ENCODE measurements at regions not wholly inside any gene's neighbourhood (a gene's known extent, or its start where the extent isn't known, plus 50 kb on each side); places are given as distances from the start of the nearest gene placed in this dataset.
A peak's percentile ranks its signal among the peaks of the same experiment; 100 is the strongest.

GRCh38 chr20:4604580-4604979, 81.7 kb upstream of the PRNP start:
- peak in 1 of 2 donors; percentile 20 for DNase-seq (ENCODE audit: low read depth in 2 of 2)
- H3K4me2 ChIP-seq (ENCODE audit: extremely low read depth, insufficient read depth, low read length), result no peak overlapping the region

GRCh38 chr20:4603724-4604123, 82.5 kb upstream of the PRNP start:
- Histone ChIP-seq H3K9ac (ENCODE audit: insufficient read depth, low read length) (no peak overlapping the region), H3K79me2 (ENCODE audit: control insufficient read depth, insufficient read depth, low read length) (no peaks in the 10 kb centered on the region), H2AFZ (ENCODE audit: low read length) (no peak overlapping the region), H3K27ac (ENCODE audit: insufficient read depth, low read length) (peak overlapping the region; percentile 3), H3K4me2 (ENCODE audit: extremely low read depth, insufficient read depth, low read length) (peak overlapping the region; percentile 29), H3K27me3 (ENCODE audit: control insufficient read depth, insufficient read depth, low read length) (no peaks in the 10 kb centered on the region), H4K20me1 (ENCODE audit: control insufficient read depth, extremely low read depth, insufficient read depth, low read length) (no peaks in the 10 kb centered on the region), H3K9me3 (ENCODE audit: control insufficient read depth, insufficient read depth, low read depth, low read length) (no peaks in the 10 kb centered on the region), H3K4me3 (replicated peaks in 1 of 4; ENCODE audit: control extremely low read depth in 1 of 4, insufficient read depth in 1 of 4, low read depth in 3 of 4, low read length in 4 of 4) (no peak overlapping the region), H3K4me1 (ENCODE audit: control insufficient read depth, extremely low read depth, insufficient read depth, low read length) (peaks cover 16% of the 10 kb centered on the region), H3K36me3 (ENCODE audit: control insufficient read depth, insufficient read depth, low read length) (no peaks in the 10 kb centered on the region)
- DNase-seq (ENCODE audit: low read depth in 2 of 2), result peak; percentile 30 to 87
- TF ChIP-seq CTCF (conservative IDR thresholded peaks at IDR 0.05 in 1 of 2, IDR thresholded peaks at IDR 0.05 in 1 of 2; ENCODE audit: low read depth in 1 of 2, low read length in 2 of 2) (no peak), EZH2 (IDR thresholded peaks at IDR 0.05; ENCODE audit: low read length, missing control alignments) (no peak)

More at GRCh38 chr20:4604580-4604979, 81.7 kb upstream of the PRNP start:
- Histone ChIP-seq H3K27me3 (ENCODE audit: control insufficient read depth, insufficient read depth, low read length) (no peaks in the 10 kb centered on the region), H3K4me3 (replicated peaks in 1 of 4; ENCODE audit: control extremely low read depth in 1 of 4, insufficient read depth in 1 of 4, low read depth in 3 of 4, low read length in 4 of 4) (no peak overlapping the region), H3K9me3 (ENCODE audit: control insufficient read depth, insufficient read depth, low read depth, low read length) (no peaks in the 10 kb centered on the region), H4K20me1 (ENCODE audit: control insufficient read depth, extremely low read depth, insufficient read depth, low read length) (no peaks in the 10 kb centered on the region), H3K79me2 (ENCODE audit: control insufficient read depth, insufficient read depth, low read length) (no peaks in the 10 kb centered on the region), H2AFZ (ENCODE audit: low read length) (no peak overlapping the region), H3K9ac (ENCODE audit: insufficient read depth, low read length) (no peak overlapping the region), H3K4me1 (ENCODE audit: control insufficient read depth, extremely low read depth, insufficient read depth, low read length) (peaks cover 16% of the 10 kb centered on the region), H3K36me3 (ENCODE audit: control insufficient read depth, insufficient read depth, low read length) (no peaks in the 10 kb centered on the region), H3K27ac (ENCODE audit: insufficient read depth, low read length) (no peak overlapping the region)
- TF ChIP-seq EZH2 (IDR thresholded peaks at IDR 0.05; ENCODE audit: low read length, missing control alignments) (no peak), CTCF (conservative IDR thresholded peaks at IDR 0.05 in 1 of 2, IDR thresholded peaks at IDR 0.05 in 1 of 2; ENCODE audit: low read depth in 1 of 2, low read length in 2 of 2) (no peak)

- H3K27me3 ChIP-seq (ENCODE audit: control insufficient read depth, insufficient read depth, low read length), result no peaks in the 10 kb centered on the region
- no peaks in the 10 kb centered on the region for H4K20me1 ChIP-seq (ENCODE audit: control insufficient read depth, extremely low read depth, insufficient read depth, low read length)
- no peak overlapping the region for H2AFZ ChIP-seq (ENCODE audit: low read length)
- no peak overlapping the region for H3K9ac ChIP-seq (ENCODE audit: insufficient read depth, low read length)
- no peak overlapping the region for H3K27ac ChIP-seq (ENCODE audit: insufficient read depth, low read length)
- peak; percentile 25 to 54 for DNase-seq (ENCODE audit: low read depth in 2 of 2)
- TF ChIP-seq EZH2 (IDR thresholded peaks at IDR 0.05; ENCODE audit: low read length, missing control alignments) (no peak), CTCF (conservative IDR thresholded peaks at IDR 0.05 in 1 of 2, IDR thresholded peaks at IDR 0.05 in 1 of 2; ENCODE audit: low read depth in 1 of 2, low read length in 2 of 2) (peak in 1 of 2 donors; percentile 11)
- H3K4me1 ChIP-seq (ENCODE audit: control insufficient read depth, extremely low read depth, insufficient read depth, low read length), result peaks cover 16% of the 10 kb centered on the region
- H3K4me2 ChIP-seq (ENCODE audit: extremely low read depth, insufficient read depth, low read length), result no peak overlapping the region
- no peak overlapping the region for H3K4me3 ChIP-seq (replicated peaks in 1 of 4; ENCODE audit: control extremely low read depth in 1 of 4, insufficient read depth in 1 of 4, low read depth in 3 of 4, low read length in 4 of 4)
- no peaks in the 10 kb centered on the region for H3K79me2 ChIP-seq (ENCODE audit: control insufficient read depth, insufficient read depth, low read length)
- no peaks in the 10 kb centered on the region for H3K9me3 ChIP-seq (ENCODE audit: control insufficient read depth, insufficient read depth, low read depth, low read length)
- no peaks in the 10 kb centered on the region for H3K36me3 ChIP-seq (ENCODE audit: control insufficient read depth, insufficient read depth, low read length)
Measured at GRCh38 chr20:4602297-4602631, 84.0 kb upstream of the PRNP start.

Data from fibroblast of lung (primary cell).